OCI-LY1 (cell line): ENCODE measurements at regions not wholly inside any gene's neighbourhood (a gene's known extent, or its start where the extent isn't known, plus 50 kb on each side); places are given as distances from the start of the nearest gene placed in this dataset.

Source experiments
- H2AFZ ChIP-seq: fragments of 200-600 bp; sonication (generic), shearing (Covaris generic); 2 replicates; pipeline ENCODE4 v1.6.0; 2014; ENCODE audit warnings: antibody characterized with exemption, mild to moderate bottlenecking, low read length
- H3F3A ChIP-seq: fragments of 200-600 bp; sonication (generic), shearing (Covaris generic); 2 replicates; pipeline ENCODE4 v1.6.0; 2014; ENCODE audit warnings: mild to moderate bottlenecking, antibody characterized with exemption, low read length, moderate library complexity; ENCODE audit not compliant: insufficient read depth
- H3K27ac ChIP-seq: fragments of 200-600 bp; sonication (generic); 2 replicates; pipeline ENCODE4 v1.5.1; 2014; ENCODE audit warnings: low read length, mixed run types, mild to moderate bottlenecking, low read depth; ENCODE audit not compliant: poor library complexity, severe bottlenecking
- H3K27me3 ChIP-seq: fragments of 200-600 bp; sonication (generic); 2 replicates; pipeline ENCODE4 v1.6.0; 2014; ENCODE audit warnings: antibody characterized with exemption, mild to moderate bottlenecking, low read length, moderate library complexity; ENCODE audit not compliant: insufficient read depth
- H3K36me3 ChIP-seq: fragments of 200-600 bp; sonication (generic); 2 replicates; pipeline ENCODE4 v1.6.1; 2014; ENCODE audit warnings: mild to moderate bottlenecking, antibody characterized with exemption, low read length, moderate library complexity, mixed read lengths; ENCODE audit not compliant: insufficient read depth
- H3K4me1 ChIP-seq: fragments of 200-600 bp; sonication (generic); 2 replicates; pipeline ENCODE4 v1.5.1; 2014; ENCODE audit warnings: mild to moderate bottlenecking, low read length, moderate library complexity; ENCODE audit not compliant: insufficient read depth, severe bottlenecking
- H3K4me2 ChIP-seq: fragments of 200-600 bp; sonication (generic), shearing (Covaris generic); 2 replicates; pipeline ENCODE4 v1.6.1; 2014; ENCODE audit warnings: low read length
- H3K4me3 ChIP-seq: fragments of 200-600 bp; sonication (generic); 2 replicates; pipeline ENCODE4 v1.5.1; 2014; ENCODE audit warnings: low read length, low read depth, mild to moderate bottlenecking, mixed read lengths; ENCODE audit not compliant: poor library complexity, severe bottlenecking
- H3K79me2 ChIP-seq: fragments of 200-600 bp; shearing (Covaris generic); 2 replicates; pipeline ENCODE4 v1.6.1; 2016; ENCODE audit warnings: mixed run types, low read length, mixed read lengths; ENCODE audit not compliant: insufficient read depth
- H3K9ac ChIP-seq: fragments of 200-600 bp; sonication (generic), shearing (Covaris generic); 2 replicates; pipeline ENCODE4 v1.6.1; 2014; ENCODE audit warnings: mild to moderate bottlenecking, low read length, mixed read lengths
- H3K9me2 ChIP-seq: fragments of 200-600 bp; sonication (generic), shearing (Covaris generic); 2 replicates; pipeline ENCODE4 v1.6.1; 2014; ENCODE audit warnings: low read depth, mild to moderate bottlenecking, low read length, mixed read lengths
- H3K9me3 ChIP-seq: fragments of 200-600 bp; shearing (Covaris generic); 2 replicates; pipeline ENCODE4 v1.6.1; 2014; ENCODE audit warnings: low read length, mixed read lengths
- H4K20me1 ChIP-seq: fragments of 200-600 bp; sonication (generic), shearing (Covaris generic); 2 replicates; pipeline ENCODE4 v1.6.0; 2016; ENCODE audit warnings: mild to moderate bottlenecking, low read length; ENCODE audit not compliant: insufficient read depth
- CTCF ChIP-seq: fragments of 200-600 bp; sonication (generic), shearing (Covaris generic); IDR thresholded peaks from 2 replicates; pipeline ENCODE4 v1.5.1; 2017; ENCODE audit warnings: mild to moderate bottlenecking, antibody characterized with exemption, low read length, moderate library complexity, mixed read lengths
- EZH2 ChIP-seq: fragments of 200-600 bp; sonication (generic), shearing (Covaris generic); IDR thresholded peaks from 2 replicates; pipeline ENCODE4 v1.8.0; 2017; ENCODE audit warnings: borderline replicate concordance, mixed run types, mild to moderate bottlenecking, antibody characterized with exemption, low read length, moderate library complexity, mixed read lengths

GRCh38 chr2:111634995-111635538 lies 248.9 kb downstream of the ANAPC1 start:
- Histone ChIP-seq H3F3A (no peaks in the 10 kb centered on the region), H3K4me1 (peaks cover 25% of the 10 kb centered on the region), H3K9me2 (no peaks in the 10 kb centered on the region), H3K9me3 (peaks cover 23% of the 10 kb centered on the region), H3K27me3 (no peaks in the 10 kb centered on the region), H3K27ac (no peak overlapping the region), H3K79me2 (no peaks in the 10 kb centered on the region), H3K36me3 (no peaks in the 10 kb centered on the region; the same call in 1 of the 2 replicates), H3K9ac (no peak overlapping the region), H3K4me3 (no peak overlapping the region), H2AFZ (no peak overlapping the region), H3K4me2 (no peak overlapping the region), H4K20me1 (no peaks in the 10 kb centered on the region)
- TF ChIP-seq EZH2 (no peak), CTCF (no peak)

- Histone ChIP-seq H3K4me2 (no peak overlapping the region), H3K4me1 (peaks cover 25% of the 10 kb centered on the region), H2AFZ (no peak overlapping the region), H3K79me2 (no peaks in the 10 kb centered on the region), H4K20me1 (no peaks in the 10 kb centered on the region), H3K9ac (no peak overlapping the region), H3K27ac (no peak overlapping the region), H3K9me3 (peaks cover 14% of the 10 kb centered on the region), H3K36me3 (no peaks in the 10 kb centered on the region; the same call in 1 of the 2 replicates), H3K9me2 (no peaks in the 10 kb centered on the region), H3K4me3 (no peak overlapping the region), H3F3A (no peaks in the 10 kb centered on the region), H3K27me3 (no peaks in the 10 kb centered on the region)
- no peak for TF ChIP-seq EZH2
- TF ChIP-seq CTCF: no peak
Observed at GRCh38 chr2:111636905-111637304, 247.1 kb downstream of the ANAPC1 start.

- no peak overlapping the region for H3K4me3 ChIP-seq
- TF ChIP-seq CTCF: no peak
- H3K4me1 ChIP-seq: peaks cover 24% of the 10 kb centered on the region
- H3K9ac ChIP-seq: no peak overlapping the region
- no peaks in the 10 kb centered on the region for H3F3A ChIP-seq
- no peaks in the 10 kb centered on the region; the same call in 1 of the 2 replicates for H3K36me3 ChIP-seq
- no peak overlapping the region for H2AFZ ChIP-seq
- H3K27me3 ChIP-seq: no peaks in the 10 kb centered on the region
- no peaks in the 10 kb centered on the region for H3K79me2 ChIP-seq
- no peak overlapping the region for H3K4me2 ChIP-seq
- H4K20me1 ChIP-seq: no peaks in the 10 kb centered on the region
- no peak overlapping the region for H3K27ac ChIP-seq
- H3K9me2 ChIP-seq: no peaks in the 10 kb centered on the region
- H3K9me3 ChIP-seq: peaks cover 14% of the 10 kb centered on the region
Observed at GRCh38 chr2:111638274-111638877, 245.6 kb downstream of the ANAPC1 start.
